HepG2 (cell line): ENCODE measurements at regions not wholly inside any gene's neighbourhood (a gene's known extent, or its start where the extent isn't known, plus 50 kb on each side); places are given as distances from the start of the nearest gene placed in this dataset.

Experiments used
- ATAC-seq: fragments of 200-7000 bp; cut with Tn5 transposase; 3 replicates; pipeline ENCODE4 v1.9.1; 2020; ENCODE audit warnings: mild to moderate bottlenecking, moderate library complexity
- BruUV-seq: library from RNA; stranded (reverse); fragments of 400-500 nt; replicated peaks from 2 replicates; lab custom pipeline; 2021; lab: Mats Ljungman, UMichigan
- CTCF ChIA-PET: fragments of 300-600 bp; formaldehyde crosslinking; extraction: SDS; loops from one replicate; lab custom pipeline; 2021; ENCODE audit warnings: low total read pairs, inconsistent platforms, low intra/inter-chr PET ratio; lab: Yijun Ruan, JAX
- POLR2A ChIA-PET: fragments of 350-600 bp; sonication (Branson Sonifier 250); formaldehyde crosslinking; loops from one replicate; lab custom pipeline; 2020; ENCODE audit warnings: antibody characterized with exemption, inconsistent platforms; lab: Yijun Ruan, JAX
- DNase-seq: peaks from one replicate; pipeline ENCODE4 v3.0.0-alpha.2; 2015; ENCODE audit warnings: low spot score
- FAIRE-seq: peaks from 3 replicates; lab custom pipeline; 2011; peaks lifted over from hg19 to GRCh38; lab: Jason Lieb, UNC
- H2AFZ ChIP-seq: one replicate; pipeline ENCODE4 v1.6.1; 2011; ENCODE audit warnings: low read length, inconsistent platforms
- H3K27ac ChIP-seq: fragments of 300-600 bp; 3 replicates; pipeline ENCODE4 v1.8.0; 2011; ENCODE audit warnings: mixed run types, mild to moderate bottlenecking, mixed read lengths, low read length, inconsistent platforms; ENCODE audit not compliant: insufficient read depth; ENCODE audit errors: extremely low read length
- H3K27me3 ChIP-seq, 2 experiments: fragments of 200-600 bp in 1 of 2; 2 replicates in 1 of 2; 3 replicates in 1 of 2; pipeline versions ENCODE4 v1.6.0 to v1.8.0; 2011; ENCODE audit warnings: low read length in 2 of 2, mild to moderate bottlenecking in 2 of 2, moderate library complexity in 2 of 2, inconsistent platforms in 1 of 2; ENCODE audit not compliant: insufficient read depth in 2 of 2, control insufficient read depth in 1 of 2
- H3K36me3 ChIP-seq, 2 experiments: fragments of 200-600 bp in 1 of 2; replicated peaks in 1 of 2; 2 replicates in 1 of 2; 3 replicates in 1 of 2; pipeline versions ENCODE4 v1.5.1 to v1.8.0; 2011; ENCODE audit warnings: low read length in 2 of 2, inconsistent platforms in 1 of 2; ENCODE audit not compliant: insufficient read depth in 2 of 2, control insufficient read depth in 1 of 2
- H3K4me1 ChIP-seq: 2 replicates; pipeline ENCODE4 v1.5.1; 2012; ENCODE audit warnings: low read length, inconsistent platforms; ENCODE audit not compliant: insufficient read depth
- H3K4me2 ChIP-seq: 2 replicates; pipeline ENCODE4 v1.6.0; 2011; ENCODE audit warnings: low read depth, low read length, inconsistent platforms
- H3K4me3 ChIP-seq, 3 experiments: fragments of 200-600 bp in 1 of 3; sonication (generic), shearing (Covaris generic) in 1 of 3; replicated peaks in 1 of 3; 2 replicates each; pipeline ENCODE4 v1.5.1; 2011 to 2016; ENCODE audit warnings: low read length in 3 of 3, inconsistent platforms in 2 of 3, low read depth in 2 of 3, mild to moderate bottlenecking in 2 of 3, control low read depth in 1 of 3, mixed read lengths in 1 of 3; ENCODE audit not compliant: insufficient read depth in 1 of 3
- H3K79me2 ChIP-seq: one replicate; pipeline ENCODE4 v1.6.1; 2011; ENCODE audit warnings: low read length, inconsistent platforms; ENCODE audit not compliant: insufficient read depth
- H3K9ac ChIP-seq: 2 replicates; pipeline ENCODE4 v1.6.0; 2011; ENCODE audit warnings: mild to moderate bottlenecking, low read depth, low read length, inconsistent platforms; ENCODE audit not compliant: insufficient read depth
- H3K9me3 ChIP-seq: 2 replicates; pipeline ENCODE4 v1.5.1; 2012; ENCODE audit warnings: mild to moderate bottlenecking, low read length
- H4K20me1 ChIP-seq: 2 replicates; pipeline ENCODE4 v1.6.0; 2011; ENCODE audit warnings: inconsistent platforms, mild to moderate bottlenecking, low read length, moderate library complexity; ENCODE audit not compliant: insufficient read depth
- CCAR2 ChIP-seq: fragments of 200-400 bp; formaldehyde crosslinking; optimal IDR thresholded peaks from 2 replicates; pipeline ENCODE3; 2018; ENCODE audit warnings: low read depth, mild to moderate bottlenecking, low read length, moderate library complexity
- JDP2 ChIP-seq: sonication (generic); formaldehyde crosslinking; IDR thresholded peaks from 2 replicates; pipeline ENCODE4 v1.8.1; 2022; ENCODE audit warnings: missing genetic modification reagents, borderline replicate concordance
- KLF11 ChIP-seq: IDR thresholded peaks from 2 replicates; pipeline ENCODE4 v1.6.1; 2016; ENCODE audit warnings: missing compliant biosample characterization
- KMT2B ChIP-seq: IDR thresholded peaks from 2 replicates; pipeline ENCODE4 v1.6.1; 2016; ENCODE audit warnings: missing genetic modification reagents, missing compliant biosample characterization
- MAZ ChIP-seq, 2 experiments: sonication (generic) in 1 of 2; formaldehyde crosslinking in 1 of 2; IDR thresholded peaks; 2 replicates each; pipeline versions ENCODE4 v1.5.0 to v1.6.1; 2012 to 2020; ENCODE audit warnings: low read depth in 2 of 2, mild to moderate bottlenecking in 2 of 2, borderline replicate concordance in 1 of 2, improper control_type of control experiment in 1 of 2, low read length in 1 of 2, missing genetic modification reagents in 1 of 2, moderate library complexity in 1 of 2
- MYNN ChIP-seq: sonication (generic); formaldehyde crosslinking; IDR thresholded peaks from 2 replicates; pipeline ENCODE4 v1.4.0; 2020; ENCODE audit warnings: mild to moderate bottlenecking, low read depth, missing genetic modification reagents
- NCOA2 ChIP-seq: sonication (generic); formaldehyde crosslinking; IDR thresholded peaks from 2 replicates; pipeline ENCODE4 v1.8.0; 2022; ENCODE audit warnings: inconsistent platforms
- SRSF1 ChIP-seq: fragments of 200-400 bp; formaldehyde crosslinking; optimal IDR thresholded peaks from 2 replicates; pipeline ENCODE3; 2017; ENCODE audit warnings: mild to moderate bottlenecking, low read depth, low read length, moderate library complexity
- TP53 ChIP-seq: sonication (generic); formaldehyde crosslinking; conservative IDR thresholded peaks from 2 replicates; pipeline ENCODE4 v1.4.0; 2020; ENCODE audit warnings: missing genetic modification reagents
- ZNF253 ChIP-seq: sonication (generic); formaldehyde crosslinking; IDR thresholded peaks from 2 replicates; pipeline ENCODE4 v1.8.0; 2022; ENCODE audit warnings: mild to moderate bottlenecking, missing genetic modification reagents, borderline replicate concordance
- ZNF644 ChIP-seq: IDR thresholded peaks from 2 replicates; pipeline ENCODE4 v1.6.1; 2016; ENCODE audit warnings: low read depth
- WGBS: methylation state at CpG from one replicate; pipeline ENCODE4 v1.1.6; 2017; ENCODE audit warnings: low lambda C conversion rate; 5-methylcytosine and 5-hydroxymethylcytosine counted together
- in situ Hi-C: cut with HindIII; loops from 2 replicates; pipeline ENCODE4 v1.10.0; 2017; ENCODE audit warnings: low pct_unique_long_range_greater_than_20kb; ENCODE audit not compliant: extremely low pct_ligation_motif_present
- intact Hi-C: fragments of 100-400 bp; cut with micrococcal nuclease; formaldehyde crosslinking; loops from one replicate; pipeline ENCODE4 v1.10.0; 2022; ENCODE audit not compliant: unreplicated experiment
- TF ChIP-seq, protein P1 (sequence below): sonication (generic); formaldehyde crosslinking; IDR thresholded peaks from 2 replicates; pipeline ENCODE4 v1.4.0; 2020; ENCODE audit warnings: missing genetic modification reagents, borderline replicate concordance
- TF ChIP-seq, protein P2 (sequence below): IDR thresholded peaks from 2 replicates; pipeline ENCODE4 v1.6.1; 2016; ENCODE audit warnings: low read depth
- TF ChIP-seq, protein P3 (sequence below): sonication (generic); formaldehyde crosslinking; IDR thresholded peaks from 2 replicates; pipeline ENCODE4 v1.5.0; 2020; ENCODE audit warnings: mild to moderate bottlenecking, missing genetic modification reagents, borderline replicate concordance
- TF ChIP-seq, protein P4 (sequence below): sonication (generic); formaldehyde crosslinking; IDR thresholded peaks from 2 replicates; pipeline ENCODE4 v1.5.0; 2020; ENCODE audit warnings: missing genetic modification reagents

DNA sequence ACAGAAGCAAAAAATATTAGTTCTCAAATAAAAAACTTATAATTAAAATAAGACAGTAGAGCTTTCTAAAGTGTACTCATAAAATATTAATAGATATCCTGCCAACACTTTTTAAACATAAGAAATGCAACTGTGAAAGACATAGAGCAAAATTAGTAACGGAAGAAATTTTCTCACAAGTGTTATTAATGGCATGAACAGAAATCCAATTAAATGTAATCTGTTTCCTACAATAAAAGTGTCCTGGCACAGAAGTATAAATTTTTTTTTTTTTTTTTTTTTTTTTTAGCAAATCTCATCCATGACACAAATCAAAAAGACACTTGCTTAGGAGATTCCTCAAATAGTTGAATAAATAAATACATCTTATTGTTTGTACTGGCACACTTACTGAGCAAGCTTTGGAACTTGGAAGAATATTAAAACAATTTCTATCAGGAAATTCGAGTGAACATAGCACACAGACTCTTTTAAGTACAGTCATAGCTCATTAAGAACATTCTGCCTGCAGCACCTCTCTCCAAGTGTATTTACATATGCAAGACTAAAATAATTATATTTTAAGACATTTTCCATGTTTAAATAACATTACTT lies 227.2 kb upstream of the ROBO2 start:
- no peak for FAIRE-seq
- Histone ChIP-seq H2AFZ (no peak overlapping the region), H4K20me1 (no peaks in the 10 kb centered on the region), H3K4me3 (no peak overlapping the region), H3K36me3 (no peaks in the 10 kb centered on the region), H3K4me1 (no peaks in the 10 kb centered on the region), H3K27me3 (no peaks in the 10 kb centered on the region; a peak in 1 of 5 replicates), H3K27ac (no peak overlapping the region), H3K79me2 (no peaks in the 10 kb centered on the region), H3K9me3 (no peaks in the 10 kb centered on the region), H3K9ac (no peak overlapping the region), H3K4me2 (no peak overlapping the region)
- ChIA-PET CTCF (no interaction called here), POLR2A (no interaction called here)
- intact Hi-C loops (no loop called here), in situ Hi-C loops (no loop called here)
- ATAC-seq: no peak
- WGBS: 5% methylated on average over 2 of the region's 2 CpGs
- no TSS peak for BruUV-seq
- no peak for DNase-seq
- TF ChIP-seq NCOA2 (CRISPR knock-in tag) (no peak), ZNF644 (CRISPR knock-in tag) (no peak), TP53 (CRISPR knock-in tag) (no peak), MAZ (IDR thresholded peaks at IDR 0.05; ENCODE audit: borderline replicate concordance, low read depth, low read length) (no peak), MAZ (CRISPR knock-in tag; IDR thresholded peaks at IDR 0.05; ENCODE audit: low read depth) (no peak), SRSF1 (no peak), JDP2 (CRISPR knock-in tag) (no peak), MYNN (CRISPR knock-in tag) (no peak), KLF11 (CRISPR knock-in tag) (no peak), ZNF253 (CRISPR knock-in tag) (no peak), CCAR2 (no peak), KMT2B (CRISPR knock-in tag) (no peak)
- TF ChIP-seq, protein P1, sequence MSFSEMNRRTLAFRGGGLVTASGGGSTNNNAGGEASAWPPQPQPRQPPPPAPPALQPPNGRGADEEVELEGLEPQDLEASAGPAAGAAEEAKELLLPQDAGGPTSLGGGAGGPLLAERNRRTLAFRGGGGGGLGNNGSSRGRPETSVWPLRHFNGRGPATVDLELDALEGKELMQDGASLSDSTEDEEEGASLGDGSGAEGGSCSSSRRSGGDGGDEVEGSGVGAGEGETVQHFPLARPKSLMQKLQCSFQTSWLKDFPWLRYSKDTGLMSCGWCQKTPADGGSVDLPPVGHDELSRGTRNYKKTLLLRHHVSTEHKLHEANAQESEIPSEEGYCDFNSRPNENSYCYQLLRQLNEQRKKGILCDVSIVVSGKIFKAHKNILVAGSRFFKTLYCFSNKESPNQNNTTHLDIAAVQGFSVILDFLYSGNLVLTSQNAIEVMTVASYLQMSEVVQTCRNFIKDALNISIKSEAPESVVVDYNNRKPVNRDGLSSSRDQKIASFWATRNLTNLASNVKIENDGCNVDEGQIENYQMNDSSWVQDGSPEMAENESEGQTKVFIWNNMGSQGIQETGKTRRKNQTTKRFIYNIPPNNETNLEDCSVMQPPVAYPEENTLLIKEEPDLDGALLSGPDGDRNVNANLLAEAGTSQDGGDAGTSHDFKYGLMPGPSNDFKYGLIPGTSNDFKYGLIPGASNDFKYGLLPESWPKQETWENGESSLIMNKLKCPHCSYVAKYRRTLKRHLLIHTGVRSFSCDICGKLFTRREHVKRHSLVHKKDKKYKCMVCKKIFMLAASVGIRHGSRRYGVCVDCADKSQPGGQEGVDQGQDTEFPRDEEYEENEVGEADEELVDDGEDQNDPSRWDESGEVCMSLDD (CRISPR knock-in tag): no peak
- TF ChIP-seq, protein P2, sequence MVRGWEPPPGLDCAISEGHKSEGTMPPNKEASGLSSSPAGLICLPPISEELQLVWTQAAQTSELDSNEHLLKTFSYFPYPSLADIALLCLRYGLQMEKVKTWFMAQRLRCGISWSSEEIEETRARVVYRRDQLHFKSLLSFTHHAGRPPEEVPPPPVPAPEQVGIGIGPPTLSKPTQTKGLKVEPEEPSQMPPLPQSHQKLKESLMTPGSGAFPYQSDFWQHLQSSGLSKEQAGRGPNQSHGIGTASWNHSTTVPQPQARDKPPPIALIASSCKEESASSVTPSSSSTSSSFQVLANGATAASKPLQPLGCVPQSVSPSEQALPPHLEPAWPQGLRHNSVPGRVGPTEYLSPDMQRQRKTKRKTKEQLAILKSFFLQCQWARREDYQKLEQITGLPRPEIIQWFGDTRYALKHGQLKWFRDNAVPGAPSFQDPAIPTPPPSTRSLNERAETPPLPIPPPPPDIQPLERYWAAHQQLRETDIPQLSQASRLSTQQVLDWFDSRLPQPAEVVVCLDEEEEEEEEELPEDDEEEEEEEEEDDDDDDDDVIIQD (CRISPR knock-in tag): no peak
- TF ChIP-seq, protein P3, sequence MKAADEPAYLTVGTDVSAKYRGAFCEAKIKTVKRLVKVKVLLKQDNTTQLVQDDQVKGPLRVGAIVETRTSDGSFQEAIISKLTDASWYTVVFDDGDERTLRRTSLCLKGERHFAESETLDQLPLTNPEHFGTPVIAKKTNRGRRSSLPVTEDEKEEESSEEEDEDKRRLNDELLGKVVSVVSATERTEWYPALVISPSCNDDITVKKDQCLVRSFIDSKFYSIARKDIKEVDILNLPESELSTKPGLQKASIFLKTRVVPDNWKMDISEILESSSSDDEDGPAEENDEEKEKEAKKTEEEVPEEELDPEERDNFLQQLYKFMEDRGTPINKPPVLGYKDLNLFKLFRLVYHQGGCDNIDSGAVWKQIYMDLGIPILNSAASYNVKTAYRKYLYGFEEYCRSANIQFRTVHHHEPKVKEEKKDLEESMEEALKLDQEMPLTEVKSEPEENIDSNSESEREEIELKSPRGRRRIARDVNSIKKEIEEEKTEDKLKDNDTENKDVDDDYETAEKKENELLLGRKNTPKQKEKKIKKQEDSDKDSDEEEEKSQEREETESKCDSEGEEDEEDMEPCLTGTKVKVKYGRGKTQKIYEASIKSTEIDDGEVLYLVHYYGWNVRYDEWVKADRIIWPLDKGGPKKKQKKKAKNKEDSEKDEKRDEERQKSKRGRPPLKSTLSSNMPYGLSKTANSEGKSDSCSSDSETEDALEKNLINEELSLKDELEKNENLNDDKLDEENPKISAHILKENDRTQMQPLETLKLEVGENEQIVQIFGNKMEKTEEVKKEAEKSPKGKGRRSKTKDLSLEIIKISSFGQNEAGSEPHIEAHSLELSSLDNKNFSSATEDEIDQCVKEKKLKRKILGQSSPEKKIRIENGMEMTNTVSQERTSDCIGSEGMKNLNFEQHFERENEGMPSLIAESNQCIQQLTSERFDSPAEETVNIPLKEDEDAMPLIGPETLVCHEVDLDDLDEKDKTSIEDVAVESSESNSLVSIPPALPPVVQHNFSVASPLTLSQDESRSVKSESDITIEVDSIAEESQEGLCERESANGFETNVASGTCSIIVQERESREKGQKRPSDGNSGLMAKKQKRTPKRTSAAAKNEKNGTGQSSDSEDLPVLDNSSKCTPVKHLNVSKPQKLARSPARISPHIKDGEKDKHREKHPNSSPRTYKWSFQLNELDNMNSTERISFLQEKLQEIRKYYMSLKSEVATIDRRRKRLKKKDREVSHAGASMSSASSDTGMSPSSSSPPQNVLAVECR (CRISPR knock-in tag): no peak
- TF ChIP-seq, protein P4, sequence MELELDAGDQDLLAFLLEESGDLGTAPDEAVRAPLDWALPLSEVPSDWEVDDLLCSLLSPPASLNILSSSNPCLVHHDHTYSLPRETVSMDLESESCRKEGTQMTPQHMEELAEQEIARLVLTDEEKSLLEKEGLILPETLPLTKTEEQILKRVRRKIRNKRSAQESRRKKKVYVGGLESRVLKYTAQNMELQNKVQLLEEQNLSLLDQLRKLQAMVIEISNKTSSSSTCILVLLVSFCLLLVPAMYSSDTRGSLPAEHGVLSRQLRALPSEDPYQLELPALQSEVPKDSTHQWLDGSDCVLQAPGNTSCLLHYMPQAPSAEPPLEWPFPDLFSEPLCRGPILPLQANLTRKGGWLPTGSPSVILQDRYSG (CRISPR knock-in tag): no peak
